ENCODE measurements at regions not wholly inside any gene's neighbourhood (a gene's known extent, or its start where the extent isn't known, plus 50 kb on each side); places are given as distances from the start of the nearest gene placed in this dataset.

- H4K20me1 ChIP-seq (replicated peaks; ENCODE audit: control insufficient read depth, insufficient read depth, low read length), result no peaks in the 10 kb centered on the region
- DNase-seq (ENCODE audit: extremely low read depth in 1 of 4, low spot score in 3 of 4), result no peak
- H3K4me1 ChIP-seq (replicated peaks in 1 of 2; ENCODE audit: control insufficient read depth in 2 of 2, insufficient read depth in 2 of 2, low read length in 2 of 2), result no peaks in the 10 kb centered on the region
- H3K4me3 ChIP-seq, result no peak overlapping the region
- no peak overlapping the region for H3K27ac ChIP-seq (ENCODE audit: extremely low read depth, low read depth, low read length)
- intact Hi-C loops (cut with micrococcal nuclease), result no loop called here
- H2AFZ ChIP-seq (ENCODE audit: low read depth, low read length), result no peak overlapping the region
- ChIA-PET POLR2A (no interaction called here), CTCF (ENCODE audit: low intra/inter-chr PET ratio) (no interaction called here)
- no peaks in the 10 kb centered on the region for H3K27me3 ChIP-seq (ENCODE audit: control insufficient read depth in 2 of 2, insufficient read depth in 2 of 2, low read length in 2 of 2)
- H3K9me3 ChIP-seq (replicated peaks; ENCODE audit: control insufficient read depth, insufficient read depth, low read depth, low read length), result 0 out of 2 replicates have a peak, but pooled peaks cover 5% of the 10 kb centered on the region
- H3K79me2 ChIP-seq (ENCODE audit: control insufficient read depth, insufficient read depth, low read length), result no peaks in the 10 kb centered on the region
- no peaks in the 10 kb centered on the region for H3K36me3 ChIP-seq (ENCODE audit: control insufficient read depth, insufficient read depth, low read length)
- ATAC-seq, result no peak
- no peaks in the 10 kb centered on the region for H3K9me1 ChIP-seq (ENCODE audit: control insufficient read depth, insufficient read depth, low read length)
- FAIRE-seq, result no peak
- in situ Hi-C loops (cut with MboI), result no loop called here
- no peak overlapping the region for H3K9ac ChIP-seq (ENCODE audit: insufficient read depth in 1 of 2, low read depth in 2 of 2, low read length in 2 of 2)
- BruUV-seq (replicated peaks), result no TSS peak
- H3K4me2 ChIP-seq (ENCODE audit: insufficient read depth, low read length), result no peak overlapping the region
- 0% methylated on average over 2 of the region's 2 CpGs for WGBS (ENCODE audit: insufficient coverage, low coverage, missing lambda C conversion rate)
- TF ChIP-seq NKRF (IDR thresholded peaks at IDR 0.05; ENCODE audit: borderline replicate concordance), result no peak
- no peak for TF ChIP-seq ARID3A (IDR thresholded peaks at IDR 0.05; ENCODE audit: borderline replicate concordance, low read depth, low read length)
- TF ChIP-seq ZFP1 (CRISPR knock-in tag; IDR thresholded peaks at IDR 0.05), result no peak
- TF ChIP-seq NEUROD1 (IDR thresholded peaks at IDR 0.05; ENCODE audit: borderline replicate concordance, low read depth, low read length, partially characterized antibody), result no peak
- TF ChIP-seq POLR2H (tag; IDR thresholded peaks at IDR 0.05; ENCODE audit: low read depth), result no peak
- no peak for TF ChIP-seq KDM4B (IDR thresholded peaks at IDR 0.05; ENCODE audit: borderline replicate concordance in 2 of 2, low read depth in 1 of 2)
- TF ChIP-seq ATF7 (IDR thresholded peaks at IDR 0.05), result no peak
- TF ChIP-seq CGGBP1 (CRISPR knock-in tag; IDR thresholded peaks at IDR 0.05), result no peak
- no peak for TF ChIP-seq ZNF592 (IDR thresholded peaks at IDR 0.05)
- TF ChIP-seq FOXP4 (CRISPR knock-in tag; IDR thresholded peaks at IDR 0.05; ENCODE audit: borderline replicate concordance), result no peak
Observed at GRCh38 chr1:195105281-195105680, 1503.0 kb downstream of the KCNT2 start.

All from K562 (cell line).